H1 (cell line): ENCODE measurements at regions not wholly inside any gene's neighbourhood (a gene's known extent, or its start where the extent isn't known, plus 50 kb on each side); places are given as distances from the start of the nearest gene placed in this dataset.

Experiments used
- CTCF ChIA-PET: fragments of 300-600 bp; sonication (Branson Sonifier 250); formaldehyde crosslinking; loops from one replicate; lab custom pipeline; 2021; ENCODE audit not compliant: partially characterized antibody; lab: Charles Lee
- POLR2A ChIA-PET: fragments of 300-600 bp; sonication (Branson Sonifier 250); formaldehyde crosslinking; loops from one replicate; lab custom pipeline; 2021; ENCODE audit warnings: inconsistent platforms; ENCODE audit not compliant: partially characterized antibody; lab: Charles Lee
- DNase-seq, 2 experiments: peaks; one replicate each; pipeline versions ENCODE4 v3.0.0 to v3.0.0-alpha.2; 2010 to 2022; ENCODE audit warnings: low spot score in 2 of 2, low read depth in 1 of 2, mixed read lengths in 1 of 2
- FAIRE-seq: peaks from 2 replicates; lab custom pipeline; 2011; peaks lifted over from hg19 to GRCh38; lab: Jason Lieb, UNC
- H2AFZ ChIP-seq: 2 replicates; pipeline ENCODE4 v1.8.1; 2012; ENCODE audit warnings: low read length, inconsistent platforms
- H2AK5ac ChIP-seq: 2 replicates; pipeline ENCODE4 v1.6.1; 2013; ENCODE audit warnings: low read depth, low read length
- H2BK120ac ChIP-seq: replicated peaks from 2 replicates; pipeline ENCODE3; 2013; ENCODE audit warnings: low read depth, low read length, inconsistent platforms
- H2BK12ac ChIP-seq: 2 replicates; pipeline ENCODE4 v1.6.1; 2013; ENCODE audit warnings: low read depth, low read length
- H2BK15ac ChIP-seq: 2 replicates; pipeline ENCODE4 v1.6.1; 2013; ENCODE audit warnings: low read length
- H2BK20ac ChIP-seq: 2 replicates; pipeline ENCODE4 v1.6.1; 2013; ENCODE audit warnings: low read length
- H2BK5ac ChIP-seq: 2 replicates; pipeline ENCODE4 v1.6.1; 2013; ENCODE audit warnings: low read depth, low read length
- H3K14ac ChIP-seq: 2 replicates; pipeline ENCODE4 v1.6.1; 2013; ENCODE audit warnings: inconsistent platforms; ENCODE audit not compliant: insufficient read length
- H3K18ac ChIP-seq: 2 replicates; pipeline ENCODE4 v1.6.1; 2013; ENCODE audit warnings: low read length; ENCODE audit errors: extremely low read depth
- H3K23ac ChIP-seq: 2 replicates; pipeline ENCODE4 v1.6.1; 2013; ENCODE audit warnings: inconsistent platforms; ENCODE audit not compliant: insufficient read length
- H3K23me2 ChIP-seq: 2 replicates; pipeline ENCODE4 v1.6.1; 2013; ENCODE audit warnings: low read depth, low read length
- H3K27ac ChIP-seq: 2 replicates; pipeline ENCODE4 v1.6.1; 2011; ENCODE audit warnings: low read depth, low read length, inconsistent platforms
- H3K27me3 ChIP-seq, 4 experiments: replicated peaks in 1 of 4; 1 replicate in 1 of 4; 2 replicates in 3 of 4; pipeline versions ENCODE4 v1.6.1 to v1.8.1; 2011 to 2013; ENCODE audit warnings: low read length in 3 of 4, mild to moderate bottlenecking in 3 of 4, inconsistent platforms in 2 of 4, mixed read lengths in 2 of 4, moderate library complexity in 1 of 4; ENCODE audit not compliant: control insufficient read depth in 3 of 4, insufficient read depth in 3 of 4; ENCODE audit errors: extremely low read depth in 1 of 4
- H3K36me3 ChIP-seq, 4 experiments: 2 replicates each; pipeline versions ENCODE4 v1.6.1 to v1.8.1; 2011 to 2013; ENCODE audit warnings: mild to moderate bottlenecking in 4 of 4, low read length in 3 of 4, moderate library complexity in 2 of 4, control low read depth in 1 of 4, inconsistent platforms in 1 of 4; ENCODE audit not compliant: insufficient read depth in 4 of 4, control insufficient read depth in 2 of 4
- H3K4ac ChIP-seq: replicated peaks from 2 replicates; pipeline ENCODE3; 2013; ENCODE audit warnings: low read length, low read depth, mixed read lengths, inconsistent platforms; ENCODE audit not compliant: insufficient read length
- H3K4me1 ChIP-seq, 4 experiments: replicated peaks in 1 of 4; 1 replicate in 1 of 4; 2 replicates in 3 of 4; pipeline versions ENCODE4 v1.6.1 to v1.8.1; 2011 to 2013; ENCODE audit warnings: low read length in 3 of 4, inconsistent platforms in 2 of 4, mixed read lengths in 1 of 4; ENCODE audit not compliant: insufficient read depth in 4 of 4, control insufficient read depth in 3 of 4
- H3K4me2 ChIP-seq, 2 experiments: 2 replicates each; pipeline versions ENCODE4 v1.6.1 to v1.8.1; 2011 to 2013; ENCODE audit warnings: low read depth in 2 of 2, low read length in 2 of 2, control low read depth in 1 of 2, inconsistent platforms in 1 of 2, mild to moderate bottlenecking in 1 of 2; ENCODE audit not compliant: insufficient read depth in 1 of 2
- H3K4me3 ChIP-seq, 4 experiments: fragments of 200-600, 300-600 bp in 1 of 4; sonication (generic), shearing (Covaris generic), sonication (Bioruptor Twin) in 1 of 4; 2 replicates each; pipeline versions ENCODE4 v1.5.1 to v1.8.1; 2011 to 2016; ENCODE audit warnings: low read length in 4 of 4, low read depth in 3 of 4, control low read depth in 2 of 4, inconsistent platforms in 2 of 4, mild to moderate bottlenecking in 2 of 4, mixed read lengths in 1 of 4, moderate library complexity in 1 of 4; ENCODE audit not compliant: insufficient read depth in 2 of 4; ENCODE audit errors: extremely low read depth in 1 of 4
- H3K56ac ChIP-seq: replicated peaks from 2 replicates; pipeline ENCODE3; 2013; ENCODE audit warnings: low read depth, mild to moderate bottlenecking, mixed read lengths, low read length, inconsistent platforms; ENCODE audit not compliant: insufficient read length
- H3K79me1 ChIP-seq: 2 replicates; pipeline ENCODE4 v1.6.1; 2013; ENCODE audit warnings: low read depth, low read length, control low read depth
- H3K79me2 ChIP-seq, 2 experiments: 2 replicates each; pipeline versions ENCODE4 v1.6.1 to v1.8.1; 2012 to 2013; ENCODE audit warnings: low read length in 2 of 2, mild to moderate bottlenecking in 2 of 2, inconsistent platforms in 1 of 2; ENCODE audit not compliant: insufficient read depth in 2 of 2, control insufficient read depth in 1 of 2
- H3K9ac ChIP-seq, 4 experiments: replicated peaks in 1 of 4; 1 replicate in 1 of 4; 2 replicates in 3 of 4; pipeline versions ENCODE4 v1.6.1 to v1.8.1; 2011 to 2013; ENCODE audit warnings: low read depth in 3 of 4, low read length in 3 of 4, control low read depth in 2 of 4, mild to moderate bottlenecking in 2 of 4, moderate library complexity in 2 of 4, inconsistent platforms in 1 of 4; ENCODE audit errors: extremely low read depth in 1 of 4
- H3K9me3 ChIP-seq, 2 experiments: 2 replicates each; pipeline versions ENCODE4 v1.6.1 to v1.8.1; 2012 to 2013; ENCODE audit warnings: mild to moderate bottlenecking in 2 of 2, moderate library complexity in 2 of 2, control low read depth in 1 of 2, inconsistent platforms in 1 of 2, low read depth in 1 of 2, low read length in 1 of 2, mixed read lengths in 1 of 2; ENCODE audit not compliant: insufficient read depth in 2 of 2
- H4K20me1 ChIP-seq, 2 experiments: replicated peaks in 1 of 2; 2 replicates each; pipeline versions ENCODE3 to v1.8.1; 2011 to 2013; ENCODE audit warnings: inconsistent platforms in 2 of 2, low read length in 2 of 2, mild to moderate bottlenecking in 1 of 2; ENCODE audit not compliant: insufficient read depth in 2 of 2, control insufficient read depth in 1 of 2
- H4K5ac ChIP-seq: 2 replicates; pipeline ENCODE4 v1.6.1; 2013; ENCODE audit warnings: low read length, low read depth, mixed read lengths, inconsistent platforms; ENCODE audit not compliant: insufficient read length
- H4K8ac ChIP-seq: 2 replicates; pipeline ENCODE4 v1.8.0; 2013; ENCODE audit warnings: mild to moderate bottlenecking, moderate library complexity, low read length, inconsistent platforms; ENCODE audit not compliant: insufficient read depth; ENCODE audit errors: extremely low read depth
- H4K91ac ChIP-seq: replicated peaks from 2 replicates; pipeline ENCODE3; 2013; ENCODE audit warnings: low read length, mixed read lengths, inconsistent platforms; ENCODE audit not compliant: insufficient read length
- ASH2L ChIP-seq: fragments of 200-600, 300-600 bp; sonication (generic); IDR thresholded peaks from one replicate; pipeline ENCODE4 v1.7.1; 2017; ENCODE audit warnings: low read length
- BCL11A ChIP-seq, 2 experiments: IDR thresholded peaks; one replicate each; pipeline ENCODE4 v1.6.1; 2011; ENCODE audit warnings: low read depth in 2 of 2, low read length in 2 of 2, mild to moderate bottlenecking in 2 of 2
- CREB1 ChIP-seq: IDR thresholded peaks from 2 replicates; pipeline ENCODE4 v1.6.1; 2012; ENCODE audit warnings: inconsistent platforms
- CTBP2 ChIP-seq: IDR thresholded peaks from 2 replicates; pipeline ENCODE4 v1.7.0; 2011; ENCODE audit warnings: borderline replicate concordance, mild to moderate bottlenecking, moderate library complexity, mixed read lengths, low read length; ENCODE audit not compliant: insufficient read depth, insufficient read length
- JUN ChIP-seq: IDR thresholded peaks from 2 replicates; pipeline ENCODE4 v1.6.1; 2011; ENCODE audit warnings: low read depth, mild to moderate bottlenecking, improper control_type of control experiment, low read length
- JUND ChIP-seq: IDR thresholded peaks from 2 replicates; pipeline ENCODE4 v1.6.1; 2011; ENCODE audit warnings: mild to moderate bottlenecking, improper control_type of control experiment, low read length
- POLR2AphosphoS5 ChIP-seq: IDR thresholded peaks from 2 replicates; pipeline ENCODE4 v1.6.1; 2011; ENCODE audit warnings: low read depth, low read length
- RFX5 ChIP-seq: IDR thresholded peaks from 2 replicates; pipeline ENCODE4 v1.6.1; 2011; ENCODE audit warnings: low read depth, low read length, improper control_type of control experiment, borderline replicate concordance
- SIRT6 ChIP-seq: IDR thresholded peaks from one replicate; pipeline ENCODE4 v1.7.1; 2012; ENCODE audit warnings: low read length, inconsistent platforms
- SIX5 ChIP-seq: IDR thresholded peaks from 2 replicates; pipeline ENCODE4 v1.6.1; 2011; ENCODE audit warnings: mild to moderate bottlenecking, low read depth, low read length
- SP1 ChIP-seq: IDR thresholded peaks from 2 replicates; pipeline ENCODE4 v1.6.1; 2011; ENCODE audit warnings: low read depth, low read length
- YY1 ChIP-seq: IDR thresholded peaks from 2 replicates; pipeline ENCODE4 v1.6.1; 2011; ENCODE audit warnings: low read depth, mild to moderate bottlenecking, low read length
- WGBS, 2 experiments: shearing (Covaris generic) in 1 of 2; methylation state at CpG; one replicate each; pipeline versions ENCODE4 v1.1.6 to v1.1.7; 2013 to 2015; ENCODE audit warnings: low lambda C conversion rate in 2 of 2, mixed read lengths in 2 of 2, inconsistent platforms in 1 of 2, low coverage in 1 of 2, missing lambda C conversion rate in 1 of 2; ENCODE audit not compliant: insufficient replicate concordance in 2 of 2, insufficient coverage in 1 of 2, insufficient read length in 1 of 2; ENCODE audit errors: extremely low coverage in 1 of 2, missing lambda C conversion rate in 1 of 2; 5-methylcytosine and 5-hydroxymethylcytosine counted together
- TF ChIP-seq, protein P1 (sequence below): IDR thresholded peaks from 2 replicates; pipeline ENCODE4 v1.6.1; 2011; ENCODE audit warnings: low read depth, mild to moderate bottlenecking, low read length; ENCODE audit not compliant: insufficient read depth

DNA sequence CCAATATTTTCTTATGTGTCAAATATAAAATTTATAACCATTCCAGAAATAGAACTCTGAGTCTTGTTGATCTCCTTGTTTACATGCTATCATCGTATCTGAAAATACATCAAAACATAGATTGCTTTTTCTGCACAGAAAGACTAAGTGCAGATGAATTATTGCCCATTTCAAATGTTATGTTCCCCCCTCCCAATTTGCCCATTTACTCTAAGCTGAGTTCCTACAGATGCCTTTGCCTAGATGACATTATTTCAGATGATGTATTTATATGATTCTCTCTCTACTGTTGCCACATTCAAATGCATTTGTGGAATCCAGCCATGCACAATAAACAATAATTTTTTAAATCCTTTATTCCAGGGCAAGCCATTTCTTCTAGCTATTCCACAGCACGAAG, 810.1 kb upstream of the MGAT4C start:
- Histone ChIP-seq H3K23me2 (no peaks in the 10 kb centered on the region), H4K20me1 (no peaks in the 10 kb centered on the region), H3K9me3 (no peaks in the 10 kb centered on the region), H2BK20ac (no peak overlapping the region), H3K14ac (no peak overlapping the region), H3K4me2 (no peak overlapping the region), H3K36me3 (no peaks in the 10 kb centered on the region), H2AK5ac (no peak overlapping the region), H3K79me2 (no peaks in the 10 kb centered on the region), H3K56ac (no peak overlapping the region), H4K5ac (no peak overlapping the region), H3K4me1 (no peaks in the 10 kb centered on the region), H3K4me3 (no peak overlapping the region), H2BK12ac (no peak overlapping the region), H2BK15ac (no peak overlapping the region), H3K4ac (no peak overlapping the region), H3K18ac (no peak overlapping the region), H3K23ac (no peak overlapping the region), H2BK120ac (no peak overlapping the region), H3K9ac (no peak overlapping the region), H3K27ac (no peak overlapping the region)
- DNase-seq = no peak
- no peak for FAIRE-seq
- WGBS, 2 experiments = 88% methylated on average over 2 of the region's 2 CpGs; no CpG with 5 or more reads in 1 of the 2 experiments
- POLR2A ChIA-PET = no interaction called here
- TF ChIP-seq SP1 = no peak
- TF ChIP-seq BCL11A (IDR thresholded peaks at IDR 0.05; ENCODE audit: low read depth in 2 of 2, low read length in 2 of 2) = no peak
- TF ChIP-seq CTBP2 = no peak
- no peak for TF ChIP-seq SIX5
- TF ChIP-seq CREB1 = no peak
- no peak for TF ChIP-seq JUND
- TF ChIP-seq SIRT6 = no peak
- no peak for TF ChIP-seq YY1
- TF ChIP-seq RFX5 = no peak
- no peak for TF ChIP-seq ASH2L
- TF ChIP-seq JUN = no peak
- no peak for TF ChIP-seq POLR2AphosphoS5
- TF ChIP-seq, protein P1, sequence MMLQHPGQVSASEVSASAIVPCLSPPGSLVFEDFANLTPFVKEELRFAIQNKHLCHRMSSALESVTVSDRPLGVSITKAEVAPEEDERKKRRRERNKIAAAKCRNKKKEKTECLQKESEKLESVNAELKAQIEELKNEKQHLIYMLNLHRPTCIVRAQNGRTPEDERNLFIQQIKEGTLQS = no peak
- TF ChIP-seq, all 59 proteins: peak for 0
- CTCF ChIA-PET = no interaction called here
- no peaks in the 10 kb centered on the region for H3K79me1 ChIP-seq
- no peak overlapping the region for H4K91ac ChIP-seq
- H2BK5ac ChIP-seq = no peak overlapping the region
- H3K27me3 ChIP-seq = no peaks in the 10 kb centered on the region
- H2AFZ ChIP-seq = no peak overlapping the region
- no peak overlapping the region for H4K8ac ChIP-seq
